ENCODE measurements at regions not wholly inside any gene's neighbourhood (a gene's known extent, or its start where the extent isn't known, plus 50 kb on each side); places are given as distances from the start of the nearest gene placed in this dataset.

GRCh38 chr7:34249192-34249591, 343.9 kb downstream of the BMPER start:
- Histone ChIP-seq H3K27me3 (ENCODE audit: insufficient read depth) (no peaks in the 10 kb centered on the region), H3K79me2 (replicated peaks; ENCODE audit: insufficient read depth) (no peaks in the 10 kb centered on the region), H3K36me3 (ENCODE audit: insufficient read depth) (no peaks in the 10 kb centered on the region), H3K4me1 (ENCODE audit: insufficient read depth) (no peaks in the 10 kb centered on the region), H3K4me2 (no peak overlapping the region), H3F3A (replicated peaks; ENCODE audit: low read depth) (no peaks in the 10 kb centered on the region), H3K9me2 (ENCODE audit: insufficient read depth) (peaks cover 3% of the 10 kb centered on the region), H2AFZ (no peak overlapping the region), H3K27ac (ENCODE audit: low read depth) (no peak overlapping the region), H4K20me1 (replicated peaks; ENCODE audit: insufficient read depth) (no peaks in the 10 kb centered on the region), H3K4me3 (no peak overlapping the region)
- Mint-ChIP-seq H3K27me3 (ENCODE audit: insufficient read depth, low read depth, poor library complexity) (peaks cover 3% of the 10 kb centered on the region), H3K36me3 (ENCODE audit: low read depth) (no peaks in the 10 kb centered on the region), H3K27ac (no peak overlapping the region), H3K4me1 (no peaks in the 10 kb centered on the region), H3K9me3 (no peaks in the 10 kb centered on the region), H3K4me3 (no peak overlapping the region)
- ATAC-seq (no peak), DNase-seq (ENCODE audit: low spot score) (no peak)
- no peak for TF ChIP-seq EZH2 (IDR thresholded peaks at IDR 0.05; ENCODE audit: low read depth, unreplicated experiment)
- TF ChIP-seq STAT1 (IDR thresholded peaks at IDR 0.05; ENCODE audit: unreplicated experiment), result no peak
- TF ChIP-seq JUNB (IDR thresholded peaks at IDR 0.05; ENCODE audit: unreplicated experiment), result no peak
- TF ChIP-seq, protein P1, sequence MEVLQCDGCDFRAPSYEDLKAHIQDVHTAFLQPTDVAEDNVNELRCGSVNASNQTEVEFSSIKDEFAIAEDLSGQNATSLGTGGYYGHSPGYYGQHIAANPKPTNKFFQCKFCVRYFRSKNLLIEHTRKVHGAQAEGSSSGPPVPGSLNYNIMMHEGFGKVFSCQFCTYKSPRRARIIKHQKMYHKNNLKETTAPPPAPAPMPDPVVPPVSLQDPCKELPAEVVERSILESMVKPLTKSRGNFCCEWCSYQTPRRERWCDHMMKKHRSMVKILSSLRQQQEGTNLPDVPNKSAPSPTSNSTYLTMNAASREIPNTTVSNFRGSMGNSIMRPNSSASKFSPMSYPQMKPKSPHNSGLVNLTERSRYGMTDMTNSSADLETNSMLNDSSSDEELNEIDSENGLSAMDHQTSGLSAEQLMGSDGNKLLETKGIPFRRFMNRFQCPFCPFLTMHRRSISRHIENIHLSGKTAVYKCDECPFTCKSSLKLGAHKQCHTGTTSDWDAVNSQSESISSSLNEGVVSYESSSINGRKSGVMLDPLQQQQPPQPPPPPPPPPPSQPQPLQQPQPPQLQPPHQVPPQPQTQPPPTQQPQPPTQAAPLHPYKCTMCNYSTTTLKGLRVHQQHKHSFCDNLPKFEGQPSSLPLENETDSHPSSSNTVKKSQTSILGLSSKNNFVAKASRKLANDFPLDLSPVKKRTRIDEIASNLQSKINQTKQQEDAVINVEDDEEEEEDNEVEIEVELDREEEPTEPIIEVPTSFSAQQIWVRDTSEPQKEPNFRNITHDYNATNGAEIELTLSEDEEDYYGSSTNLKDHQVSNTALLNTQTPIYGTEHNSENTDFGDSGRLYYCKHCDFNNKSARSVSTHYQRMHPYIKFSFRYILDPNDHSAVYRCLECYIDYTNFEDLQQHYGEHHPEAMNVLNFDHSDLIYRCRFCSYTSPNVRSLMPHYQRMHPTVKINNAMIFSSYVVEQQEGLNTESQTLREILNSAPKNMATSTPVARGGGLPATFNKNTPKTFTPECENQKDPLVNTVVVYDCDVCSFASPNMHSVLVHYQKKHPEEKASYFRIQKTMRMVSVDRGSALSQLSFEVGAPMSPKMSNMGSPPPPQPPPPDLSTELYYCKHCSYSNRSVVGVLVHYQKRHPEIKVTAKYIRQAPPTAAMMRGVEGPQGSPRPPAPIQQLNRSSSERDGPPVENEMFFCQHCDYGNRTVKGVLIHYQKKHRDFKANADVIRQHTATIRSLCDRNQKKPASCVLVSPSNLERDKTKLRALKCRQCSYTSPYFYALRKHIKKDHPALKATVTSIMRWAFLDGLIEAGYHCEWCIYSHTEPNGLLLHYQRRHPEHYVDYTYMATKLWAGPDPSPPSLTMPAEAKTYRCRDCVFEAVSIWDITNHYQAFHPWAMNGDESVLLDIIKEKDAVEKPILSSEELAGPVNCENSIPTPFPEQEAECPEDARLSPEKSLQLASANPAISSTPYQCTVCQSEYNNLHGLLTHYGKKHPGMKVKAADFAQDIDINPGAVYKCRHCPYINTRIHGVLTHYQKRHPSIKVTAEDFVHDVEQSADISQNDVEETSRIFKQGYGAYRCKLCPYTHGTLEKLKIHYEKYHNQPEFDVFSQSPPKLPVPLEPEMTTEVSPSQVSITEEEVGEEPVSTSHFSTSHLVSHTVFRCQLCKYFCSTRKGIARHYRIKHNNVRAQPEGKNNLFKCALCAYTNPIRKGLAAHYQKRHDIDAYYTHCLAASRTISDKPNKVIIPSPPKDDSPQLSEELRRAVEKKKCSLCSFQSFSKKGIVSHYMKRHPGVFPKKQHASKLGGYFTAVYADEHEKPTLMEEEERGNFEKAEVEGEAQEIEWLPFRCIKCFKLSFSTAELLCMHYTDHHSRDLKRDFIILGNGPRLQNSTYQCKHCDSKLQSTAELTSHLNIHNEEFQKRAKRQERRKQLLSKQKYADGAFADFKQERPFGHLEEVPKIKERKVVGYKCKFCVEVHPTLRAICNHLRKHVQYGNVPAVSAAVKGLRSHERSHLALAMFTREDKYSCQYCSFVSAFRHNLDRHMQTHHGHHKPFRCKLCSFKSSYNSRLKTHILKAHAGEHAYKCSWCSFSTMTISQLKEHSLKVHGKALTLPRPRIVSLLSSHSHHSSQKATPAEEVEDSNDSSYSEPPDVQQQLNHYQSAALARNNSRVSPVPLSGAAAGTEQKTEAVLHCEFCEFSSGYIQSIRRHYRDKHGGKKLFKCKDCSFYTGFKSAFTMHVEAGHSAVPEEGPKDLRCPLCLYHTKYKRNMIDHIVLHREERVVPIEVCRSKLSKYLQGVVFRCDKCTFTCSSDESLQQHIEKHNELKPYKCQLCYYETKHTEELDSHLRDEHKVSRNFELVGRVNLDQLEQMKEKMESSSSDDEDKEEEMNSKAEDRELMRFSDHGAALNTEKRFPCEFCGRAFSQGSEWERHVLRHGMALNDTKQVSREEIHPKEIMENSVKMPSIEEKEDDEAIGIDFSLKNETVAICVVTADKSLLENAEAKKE (CRISPR knock-in tag; IDR thresholded peaks at IDR 0.05), result no peak
- no peak for TF ChIP-seq ZNF114 (CRISPR knock-in tag; IDR thresholded peaks at IDR 0.05)
- TF ChIP-seq EZH2phosphoT487 (IDR thresholded peaks at IDR 0.05; ENCODE audit: unreplicated experiment), result no peak
- TF ChIP-seq ZNF331 (CRISPR knock-in tag; IDR thresholded peaks at IDR 0.05; ENCODE audit: low read depth), result no peak
- TF ChIP-seq POLR2AphosphoS5 (IDR thresholded peaks at IDR 0.05; ENCODE audit: low read depth), result no peak
- TF ChIP-seq NANOG (IDR thresholded peaks at IDR 0.05; ENCODE audit: borderline replicate concordance), result no peak
- no peak for TF ChIP-seq ETS1 (IDR thresholded peaks at IDR 0.05)
- no peak for TF ChIP-seq CTCF (conservative IDR thresholded peaks at IDR 0.05; ENCODE audit: low read depth in 2 of 2)
- TF ChIP-seq REST (IDR thresholded peaks at IDR 0.05; ENCODE audit: unreplicated experiment), result no peak
- TF ChIP-seq CREB1 (CRISPR knock-in tag; IDR thresholded peaks at IDR 0.05; ENCODE audit: low read depth), result no peak

Data from GM23338 (cell line).